Activated T-cell treated with anti-CD3 and anti-CD28 coated beads for 48 hours (primary cell): ENCODE measurements at regions not wholly inside any gene's neighbourhood (a gene's known extent, or its start where the extent isn't known, plus 50 kb on each side); places are given as distances from the start of the nearest gene placed in this dataset.
"Not testable (repeated sequence)": the region's sequence is repeated elsewhere in the genome, so short reads cannot be mapped to it uniquely, and the experiment has no call there.

Source experiments
- DNase-seq: peaks from one replicate; pipeline ENCODE4 v3.0.0-alpha.2; 2020; ENCODE audit warnings: low read depth

GRCh38 chr3:153840487-153840886, 280.7 kb upstream of the ARHGEF26 start:
- no peak for DNase-seq

DNA sequence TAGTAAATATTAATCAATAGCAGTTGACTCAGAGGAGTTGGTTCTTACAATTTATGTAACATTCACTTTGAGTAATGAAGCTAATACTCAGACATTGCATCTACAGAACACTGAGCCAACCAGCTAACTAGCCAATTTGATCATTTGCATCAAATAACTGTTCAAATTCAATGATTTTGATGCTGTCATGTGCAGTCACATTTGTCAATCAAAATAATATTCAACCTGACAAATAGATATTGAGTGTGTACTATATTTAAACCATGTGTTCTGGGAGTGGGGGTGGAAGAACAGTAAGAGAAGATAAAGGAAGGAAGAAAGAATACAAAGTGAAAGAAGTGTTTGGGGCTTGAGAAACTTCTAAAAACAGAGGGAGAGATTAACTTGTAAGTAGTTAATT, 277.2 kb upstream of the ARHGEF26 start:
- DNase-seq, result no peak

- no peak for DNase-seq
These were observed 275.9 kb upstream of the ARHGEF26 start for GRCh38 chr3:153845311-153845710.

- DNase-seq, result no peak
These were observed 272.5 kb upstream of the ARHGEF26 start for GRCh38 chr3:153848702-153849101.

DNA sequence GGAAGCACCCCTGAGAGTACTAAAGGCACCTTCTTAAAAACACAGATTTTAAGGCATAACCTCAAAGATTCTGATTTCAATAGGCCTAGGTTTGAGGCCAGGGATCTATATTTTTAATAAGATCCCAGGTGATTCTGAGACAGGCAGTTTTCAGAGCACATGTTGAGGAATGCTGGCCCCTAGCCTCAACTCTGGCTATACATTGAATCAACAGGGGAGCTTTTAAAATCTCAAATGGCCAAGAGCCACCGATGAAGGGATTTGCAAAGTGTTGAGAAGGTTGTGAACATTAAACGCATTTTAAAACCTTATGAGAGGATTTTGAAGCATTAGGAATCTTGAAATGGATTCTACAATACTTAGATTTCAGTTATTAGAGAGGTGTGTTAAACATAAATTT, 268.8 kb upstream of the ARHGEF26 start:
- no peak for DNase-seq

DNA sequence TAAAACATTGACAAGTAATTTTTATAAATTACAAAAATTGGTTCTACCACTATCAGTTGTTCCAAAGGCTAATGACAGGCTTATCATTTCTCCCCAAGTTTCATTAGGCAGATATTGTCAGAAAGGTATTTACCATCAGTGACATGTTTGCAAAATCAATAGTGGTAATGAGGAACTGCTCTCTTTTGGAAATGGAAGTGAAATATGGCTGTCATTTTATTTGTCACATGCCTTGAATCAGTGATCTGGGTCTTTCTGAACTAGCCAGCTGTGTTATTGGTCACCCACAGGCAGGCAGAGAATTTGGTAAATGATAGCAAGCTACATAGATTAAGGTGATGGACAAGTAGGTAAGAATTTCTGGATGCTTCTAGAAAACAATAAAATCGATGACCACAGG, 268.0 kb upstream of the ARHGEF26 start:
- DNase-seq, result no peak

DNA sequence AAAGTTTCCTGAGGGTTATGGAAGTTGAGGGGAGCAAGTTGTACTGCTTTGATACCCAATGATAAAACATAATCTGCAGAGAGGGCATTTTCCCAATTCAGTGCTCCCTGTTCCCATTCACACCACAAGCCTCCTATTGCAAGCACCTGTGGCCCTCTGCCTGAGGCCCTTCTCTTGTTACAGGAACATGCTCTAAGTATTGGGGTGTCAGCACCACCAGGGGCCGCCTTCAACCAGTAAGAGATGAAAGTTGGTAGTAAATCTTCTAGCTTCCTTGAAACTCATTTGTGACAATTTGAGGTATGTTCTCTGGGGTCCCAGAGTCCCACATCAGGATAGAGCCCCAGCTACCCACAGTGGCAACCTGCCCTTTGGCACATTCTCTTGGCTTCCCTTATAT, 265.4 kb upstream of the ARHGEF26 start:
- DNase-seq, result no peak

GRCh38 chr3:153856932-153857331, 264.3 kb upstream of the ARHGEF26 start:
- no peak for DNase-seq

- no peak for DNase-seq
These were observed 256.4 kb upstream of the ARHGEF26 start for GRCh38 chr3:153864793-153865192.

DNA sequence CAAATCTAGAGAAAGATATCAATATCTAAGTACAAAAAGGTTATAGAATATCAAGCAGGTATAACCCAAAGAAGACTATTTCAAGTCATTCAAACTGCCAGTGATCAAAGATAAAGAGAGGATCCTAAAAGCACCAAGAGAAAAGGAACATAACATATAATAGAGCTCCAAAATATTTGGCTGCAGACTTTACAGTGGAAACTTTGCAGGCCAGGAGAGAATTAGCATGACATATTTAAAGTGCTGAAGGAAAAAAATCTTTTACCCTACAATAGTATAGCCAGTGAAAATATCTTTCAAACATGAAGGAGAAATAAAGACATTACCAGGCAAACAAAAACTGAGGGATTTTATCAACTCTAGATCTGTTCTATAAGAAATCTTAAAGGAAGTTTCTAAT, 254.3 kb upstream of the ARHGEF26 start:
- DNase-seq, result no peak

- not testable (repeated sequence) for DNase-seq
These were observed 246.8 kb upstream of the ARHGEF26 start for GRCh38 chr3:153874348-153874747.

DNA sequence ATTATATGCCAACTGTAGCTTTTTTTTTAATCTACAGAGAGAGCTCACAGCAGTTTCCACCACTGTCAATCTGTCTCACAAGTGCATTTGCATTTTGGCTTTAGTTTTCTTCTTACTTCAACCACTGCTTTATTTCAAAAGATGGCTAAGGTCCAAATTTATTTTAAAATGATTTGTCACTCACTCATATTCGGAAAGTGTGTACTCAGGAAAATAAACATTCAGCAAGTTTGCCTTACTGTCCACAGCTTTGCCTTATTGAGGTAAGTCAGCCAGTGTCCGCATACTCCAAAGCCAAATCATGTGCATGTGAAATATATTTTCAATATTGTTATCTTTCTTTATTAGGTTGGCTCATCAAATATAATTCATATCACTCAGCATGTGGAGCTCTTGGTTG, 240.7 kb upstream of the ARHGEF26 start:
- DNase-seq, result no peak

GRCh38 chr3:153881201-153881600, 240.0 kb upstream of the ARHGEF26 start:
- no peak for DNase-seq

GRCh38 chr3:153885359-153885758, 235.8 kb upstream of the ARHGEF26 start:
- DNase-seq, result no peak

DNA sequence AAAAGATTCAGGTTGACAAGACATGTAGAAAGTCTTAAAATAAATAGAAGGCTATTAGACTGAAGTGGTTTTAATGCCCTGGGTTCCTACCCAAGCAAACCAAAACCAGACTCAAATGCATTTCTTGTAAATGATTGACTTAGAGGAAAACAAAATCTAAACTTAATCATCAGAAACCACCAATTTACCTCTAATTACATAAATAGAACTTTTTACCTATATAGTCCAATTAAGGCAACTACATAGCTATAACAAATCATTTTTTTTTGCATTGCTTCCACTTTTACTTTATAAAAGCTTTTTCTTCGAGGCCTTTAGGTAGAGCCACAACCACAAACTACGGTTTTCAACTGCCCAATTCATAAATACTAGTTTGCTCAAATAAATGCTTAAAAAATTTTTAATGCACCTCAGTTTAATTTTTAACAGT, 231.3 kb upstream of the ARHGEF26 start:
- no peak for DNase-seq

GRCh38 chr3:153892126-153892525, 229.1 kb upstream of the ARHGEF26 start:
- no peak for DNase-seq

- no peak for DNase-seq
These were observed 226.3 kb upstream of the ARHGEF26 start for GRCh38 chr3:153894857-153895256.

- DNase-seq, result no peak
These were observed 225.0 kb upstream of the ARHGEF26 start for GRCh38 chr3:153896197-153896596.

GRCh38 chr3:153897025-153897723, 224.0 kb upstream of the ARHGEF26 start:
- no peak for DNase-seq

GRCh38 chr3:153897842-153898241, 223.3 kb upstream of the ARHGEF26 start:
- no peak for DNase-seq

DNA sequence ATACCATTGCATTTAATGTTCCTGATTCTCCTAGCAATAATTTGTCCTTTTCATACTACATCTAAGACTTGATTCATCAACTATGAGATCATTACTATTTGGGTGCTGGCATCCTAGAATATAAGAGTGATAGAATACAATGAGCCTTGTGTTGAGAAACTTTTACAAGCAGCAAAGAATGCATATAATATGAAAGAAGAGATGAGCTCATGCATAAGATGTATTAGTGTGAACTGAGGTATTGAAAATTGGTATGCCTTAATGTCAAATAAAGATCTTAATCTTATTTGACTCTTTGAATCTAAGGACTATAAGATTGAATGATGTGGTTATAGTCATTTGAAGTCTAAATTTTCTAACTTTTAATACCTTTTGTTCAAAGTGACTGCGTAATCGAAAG, 220.0 kb upstream of the ARHGEF26 start:
- DNase-seq, result no peak

DNA sequence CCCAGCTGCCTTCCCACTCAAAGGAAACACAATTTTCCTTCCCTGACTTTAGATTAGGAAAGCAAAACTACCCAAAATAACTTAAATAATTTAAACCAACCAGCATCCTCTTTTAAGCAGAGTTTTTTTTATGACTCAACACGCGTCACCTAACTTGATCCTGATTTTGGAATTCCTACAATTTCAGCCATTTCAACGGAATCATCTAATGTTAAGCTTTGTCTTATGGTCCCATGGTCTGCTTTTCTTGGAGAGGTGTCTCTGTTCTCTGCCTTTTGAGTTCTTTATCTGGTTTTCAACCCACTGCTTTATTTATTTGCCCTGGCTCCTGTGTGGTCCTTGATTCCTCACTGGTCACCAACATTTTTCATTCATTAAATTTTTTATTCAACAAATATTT, 219.2 kb upstream of the ARHGEF26 start:
- no peak for DNase-seq

DNA sequence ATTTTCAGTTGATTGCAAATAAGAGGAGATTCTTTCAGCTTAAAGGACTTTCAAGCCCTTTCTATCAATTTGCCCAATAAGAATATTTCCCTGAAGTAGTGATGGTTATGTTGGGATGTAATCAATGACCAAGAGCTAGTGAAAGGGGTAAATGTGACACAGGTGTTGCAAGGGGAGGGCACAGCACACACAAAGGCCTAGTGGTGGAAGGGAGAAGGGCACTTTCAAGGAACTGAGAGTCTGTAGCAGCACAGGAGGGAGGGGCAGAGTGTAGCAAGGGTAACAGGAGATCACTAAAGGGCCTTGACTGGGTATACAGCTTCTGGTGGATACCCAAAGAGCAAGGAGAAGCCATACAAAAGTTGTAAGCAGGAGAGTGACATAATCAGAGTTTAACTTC, 217.8 kb upstream of the ARHGEF26 start:
- DNase-seq, result no peak

DNA sequence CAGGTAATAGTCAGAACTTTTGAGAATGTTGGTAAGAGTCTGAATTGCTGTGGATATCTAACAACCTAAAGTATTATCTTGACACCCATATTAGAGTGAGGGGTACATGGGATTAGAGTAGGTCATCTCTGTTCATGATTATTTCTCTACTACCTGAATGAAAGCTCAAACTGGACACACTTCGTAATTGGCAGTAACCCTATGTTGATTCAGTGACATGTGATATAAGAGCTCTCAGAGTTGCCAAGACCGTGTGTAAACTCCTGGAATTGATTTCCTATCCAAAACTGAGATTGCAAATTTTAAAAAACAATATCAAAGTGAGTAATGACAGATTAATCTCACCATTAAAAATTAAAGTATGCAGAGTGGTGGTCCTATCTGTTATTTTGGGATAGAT, 214.8 kb upstream of the ARHGEF26 start:
- DNase-seq, result no peak

- DNase-seq, result no peak
These were observed 210.8 kb upstream of the ARHGEF26 start for GRCh38 chr3:153910387-153910786.
